ENCODE measurements at regions not wholly inside any gene's neighbourhood (a gene's known extent, or its start where the extent isn't known, plus 50 kb on each side); places are given as distances from the start of the nearest gene placed in this dataset.

DNA sequence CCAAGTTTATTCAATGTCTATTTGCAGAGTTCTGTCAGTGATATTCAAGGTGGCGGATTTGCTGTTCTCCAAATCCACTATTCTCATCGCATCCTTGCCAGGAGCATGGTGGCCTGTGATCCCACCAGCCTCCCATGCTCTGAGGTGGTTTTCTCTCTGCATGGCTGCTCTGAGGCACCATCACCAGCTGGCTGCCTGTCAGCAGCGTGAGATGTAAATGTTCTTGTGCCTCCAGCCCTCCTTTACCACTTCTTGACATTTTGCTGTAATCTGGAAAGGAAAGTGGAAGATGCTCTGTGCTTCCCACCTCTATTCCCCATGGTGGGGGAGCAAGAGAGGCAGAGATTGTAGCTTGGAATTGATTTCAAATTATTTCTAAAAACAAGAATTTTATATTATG is 293.6 kb upstream of the SLC24A2 start:
- no peak overlapping the region for H3K4me3 ChIP-seq (ENCODE audit: control insufficient read depth, low read depth, low read length)
- TF ChIP-seq, protein P1, sequence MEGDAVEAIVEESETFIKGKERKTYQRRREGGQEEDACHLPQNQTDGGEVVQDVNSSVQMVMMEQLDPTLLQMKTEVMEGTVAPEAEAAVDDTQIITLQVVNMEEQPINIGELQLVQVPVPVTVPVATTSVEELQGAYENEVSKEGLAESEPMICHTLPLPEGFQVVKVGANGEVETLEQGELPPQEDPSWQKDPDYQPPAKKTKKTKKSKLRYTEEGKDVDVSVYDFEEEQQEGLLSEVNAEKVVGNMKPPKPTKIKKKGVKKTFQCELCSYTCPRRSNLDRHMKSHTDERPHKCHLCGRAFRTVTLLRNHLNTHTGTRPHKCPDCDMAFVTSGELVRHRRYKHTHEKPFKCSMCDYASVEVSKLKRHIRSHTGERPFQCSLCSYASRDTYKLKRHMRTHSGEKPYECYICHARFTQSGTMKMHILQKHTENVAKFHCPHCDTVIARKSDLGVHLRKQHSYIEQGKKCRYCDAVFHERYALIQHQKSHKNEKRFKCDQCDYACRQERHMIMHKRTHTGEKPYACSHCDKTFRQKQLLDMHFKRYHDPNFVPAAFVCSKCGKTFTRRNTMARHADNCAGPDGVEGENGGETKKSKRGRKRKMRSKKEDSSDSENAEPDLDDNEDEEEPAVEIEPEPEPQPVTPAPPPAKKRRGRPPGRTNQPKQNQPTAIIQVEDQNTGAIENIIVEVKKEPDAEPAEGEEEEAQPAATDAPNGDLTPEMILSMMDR (conservative IDR thresholded peaks at IDR 0.05; ENCODE audit: control insufficient read depth, insufficient read depth, low read depth, low read length) = no peak
- no peak for DNase-seq (ENCODE audit: low read depth)

DNA sequence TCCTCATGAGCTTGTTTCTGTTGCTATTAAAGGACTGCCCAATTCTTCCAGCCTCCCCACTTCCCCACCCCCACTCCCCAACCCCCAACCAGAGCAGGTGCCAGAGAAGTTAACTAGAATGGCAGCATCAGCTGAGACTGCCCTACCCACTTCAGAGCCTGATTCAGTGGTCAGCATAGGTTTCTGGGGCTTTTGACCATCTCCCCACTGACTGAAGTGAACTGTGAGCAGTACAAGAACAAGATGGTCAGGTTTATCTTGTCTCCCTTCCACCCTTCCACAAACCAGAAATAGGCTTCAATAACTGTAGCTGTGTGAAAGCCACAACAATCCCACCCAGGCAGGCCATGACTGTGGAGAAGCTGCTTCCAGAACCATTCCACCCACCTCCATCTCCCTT is 289.4 kb upstream of the SLC24A2 start:
- H3K4me3 ChIP-seq (ENCODE audit: control insufficient read depth, low read depth, low read length) = no peak overlapping the region
- TF ChIP-seq, protein P1 (conservative IDR thresholded peaks at IDR 0.05; ENCODE audit: control insufficient read depth, insufficient read depth, low read depth, low read length) = no peak
- DNase-seq (ENCODE audit: low read depth) = no peak

DNA sequence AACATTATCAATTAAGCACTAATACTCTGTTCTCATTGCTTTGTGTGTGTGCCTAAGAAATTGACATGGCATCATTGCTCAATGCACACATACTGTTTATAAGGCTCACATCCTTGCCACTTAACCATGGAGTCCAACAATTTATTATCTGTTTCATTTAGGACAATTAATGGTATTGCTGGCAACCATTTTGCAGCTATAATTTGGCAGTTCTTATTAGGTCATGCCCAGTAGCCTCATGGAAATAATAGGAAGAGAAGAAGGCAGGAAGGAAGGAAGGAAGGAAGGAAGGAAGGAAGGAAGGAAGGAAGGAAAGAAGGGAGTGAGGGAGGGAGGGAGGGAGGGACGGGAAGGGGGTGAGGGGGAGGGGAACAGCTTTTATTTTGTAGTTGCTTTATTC is 285.5 kb upstream of the SLC24A2 start:
- no peak for DNase-seq (ENCODE audit: low read depth)
- TF ChIP-seq, protein P1 (conservative IDR thresholded peaks at IDR 0.05; ENCODE audit: control insufficient read depth, insufficient read depth, low read depth, low read length) = no peak

GRCh38 chr9:20070336-20070735 is 281.5 kb upstream of the SLC24A2 start:
- TF ChIP-seq, protein P1 (conservative IDR thresholded peaks at IDR 0.05; ENCODE audit: control insufficient read depth, insufficient read depth, low read depth, low read length) = no peak
- no peak overlapping the region for H3K4me3 ChIP-seq (ENCODE audit: control insufficient read depth, low read depth, low read length)
- DNase-seq (ENCODE audit: low read depth) = no peak

More for the DNA sequence above, 285.5 kb upstream of the SLC24A2 start:
- no peak overlapping the region for H3K4me3 ChIP-seq (ENCODE audit: control insufficient read depth, low read depth, low read length)

DNA sequence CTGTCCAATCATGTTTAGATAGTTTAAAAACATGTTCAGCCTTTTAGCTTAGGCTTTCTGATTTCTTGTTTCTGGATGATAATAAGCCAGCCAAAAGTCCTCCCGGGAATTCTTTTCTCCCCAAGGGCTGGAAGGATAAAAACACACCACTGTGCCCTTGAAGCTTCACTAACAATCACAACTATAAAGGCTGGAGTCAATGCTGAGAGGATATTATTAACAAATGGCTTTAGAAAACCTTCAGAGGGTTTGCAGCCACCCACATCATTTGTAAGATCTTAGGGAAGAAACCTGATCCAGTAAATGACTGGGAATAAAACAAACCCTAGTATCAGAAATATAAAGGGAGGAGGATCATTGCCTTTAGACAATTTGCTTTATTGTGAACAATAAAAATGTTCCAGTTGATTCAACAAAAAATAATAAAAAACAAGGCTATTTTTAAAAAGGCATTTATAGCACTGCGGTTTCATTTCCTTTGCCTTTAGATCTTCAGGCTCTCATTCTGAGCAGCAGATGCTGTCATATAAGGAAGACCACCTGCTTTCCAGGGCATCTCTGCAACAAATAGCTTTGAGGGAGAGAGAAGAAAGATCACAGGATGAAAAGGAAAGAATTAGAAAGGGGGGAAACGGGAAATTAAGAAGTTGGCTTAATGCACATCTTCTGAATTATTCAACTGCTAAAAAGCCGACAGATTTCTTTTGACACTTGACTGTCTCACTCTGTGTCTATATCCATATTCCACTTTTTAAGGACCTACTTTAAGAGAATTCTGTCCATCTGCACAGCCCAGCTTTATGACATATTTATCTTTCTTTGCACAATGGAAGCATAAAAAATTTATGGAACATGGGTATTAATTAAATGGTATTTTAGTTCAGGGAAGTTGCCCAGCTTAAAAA is 277.2 kb upstream of the SLC24A2 start:
- TF ChIP-seq, protein P1 (conservative IDR thresholded peaks at IDR 0.05; ENCODE audit: control insufficient read depth, insufficient read depth, low read depth, low read length) = no peak

DNA sequence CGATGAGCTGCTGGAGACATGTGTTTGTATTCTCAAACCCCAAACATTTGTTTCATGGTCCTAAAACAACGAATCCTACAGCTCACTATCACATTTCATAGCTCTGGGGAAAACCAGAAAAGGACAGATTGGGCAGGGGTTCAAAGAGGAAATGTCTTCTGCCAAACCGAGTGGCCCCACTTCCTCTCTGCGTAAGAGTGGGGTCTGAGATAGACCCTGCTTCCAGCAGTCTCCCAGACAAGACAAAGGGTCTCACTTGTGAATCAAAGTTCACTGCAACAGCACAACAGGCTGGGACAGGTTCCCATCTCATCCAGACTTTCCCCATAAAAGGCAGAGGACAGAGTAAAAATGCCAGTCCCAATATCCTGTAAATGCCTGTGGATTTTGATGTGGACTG is 276.2 kb upstream of the SLC24A2 start:
- TF ChIP-seq, protein P1 (conservative IDR thresholded peaks at IDR 0.05; ENCODE audit: control insufficient read depth, insufficient read depth, low read depth, low read length) = no peak
- DNase-seq (ENCODE audit: low read depth) = no peak
- H3K4me3 ChIP-seq (ENCODE audit: control insufficient read depth, low read depth, low read length) = no peak overlapping the region

More for the DNA sequence above, 277.2 kb upstream of the SLC24A2 start:
- no peak overlapping the region for H3K4me3 ChIP-seq (ENCODE audit: control insufficient read depth, low read depth, low read length)
- no peak for DNase-seq (ENCODE audit: low read depth)
